Muscle of back (tissue), 3 donors: ENCODE measurements at regions not wholly inside any gene's neighbourhood (a gene's known extent, or its start where the extent isn't known, plus 50 kb on each side); places are given as distances from the start of the nearest gene placed in this dataset.

Experiments
- DNase-seq, 3 donors: peaks; one replicate each; pipeline versions ENCODE4 v3.0.0 to v3.0.0-alpha.2; 2013

GRCh38 chr9:7304627-7304995 lies 495.0 kb downstream of the DMAC1 start:
- no peak for DNase-seq

- DNase-seq, result peak in 1 of 3 donors; percentile 20
Observed at GRCh38 chr9:7303907-7304626, 495.5 kb downstream of the DMAC1 start.

- no peak for DNase-seq
Observed at GRCh38 chr9:7300484-7300883, 499.1 kb downstream of the DMAC1 start.

- no peak for DNase-seq
Observed at GRCh38 chr9:7298123-7298522, 501.5 kb downstream of the DMAC1 start.

- no peak for DNase-seq
Observed at GRCh38 chr9:7297521-7297920, 502.1 kb downstream of the DMAC1 start.

- no peak for DNase-seq
Observed at GRCh38 chr9:7293091-7293490, 506.5 kb downstream of the DMAC1 start.

- DNase-seq, result no peak
Observed at GRCh38 chr9:7289773-7290172, 509.8 kb downstream of the DMAC1 start.

- DNase-seq, result no peak
Observed at GRCh38 chr9:7287986-7288385, 511.6 kb downstream of the DMAC1 start.

GRCh38 chr9:7287065-7287464 lies 512.5 kb downstream of the DMAC1 start:
- no peak for DNase-seq

- DNase-seq, result no peak
Observed at GRCh38 chr9:7286101-7286500, 513.5 kb downstream of the DMAC1 start.

- no peak for DNase-seq
Observed at GRCh38 chr9:7285199-7285598, 514.4 kb downstream of the DMAC1 start.

GRCh38 chr9:7284517-7284916 lies 515.1 kb downstream of the DMAC1 start:
- DNase-seq, result no peak

- DNase-seq, result no peak
Observed at GRCh38 chr9:7284117-7284516, 515.5 kb downstream of the DMAC1 start.

GRCh38 chr9:7273575-7273974 lies 515.8 kb downstream of the KDM4C start:
- DNase-seq, result peak; percentile 14 to 67 (median 36)

- DNase-seq, result no peak
Observed at GRCh38 chr9:7266911-7267595, 509.3 kb downstream of the KDM4C start.

GRCh38 chr9:7265181-7265580 lies 507.4 kb downstream of the KDM4C start:
- DNase-seq, result no peak

- no peak for DNase-seq
Observed at GRCh38 chr9:7259544-7260241, 501.9 kb downstream of the KDM4C start.

GRCh38 chr9:7258688-7259396 lies 501.1 kb downstream of the KDM4C start:
- DNase-seq, result no peak

- DNase-seq, result no peak
Observed at GRCh38 chr9:7246917-7247522, 489.2 kb downstream of the KDM4C start.

- no peak for DNase-seq
Observed at GRCh38 chr9:7245976-7246580, 488.3 kb downstream of the KDM4C start.

- DNase-seq, result no peak
Observed at GRCh38 chr9:7243838-7244237, 486.1 kb downstream of the KDM4C start.

GRCh38 chr9:7242126-7242525 lies 484.4 kb downstream of the KDM4C start:
- no peak for DNase-seq
